ENCODE measurements at regions not wholly inside any gene's neighbourhood (a gene's known extent, or its start where the extent isn't known, plus 50 kb on each side); places are given as distances from the start of the nearest gene placed in this dataset.

GRCh38 chr3:36229496-36229895, 150.8 kb upstream of the STAC start:
- Histone ChIP-seq H3K4me1 (ENCODE audit: control insufficient read depth in 1 of 2, insufficient read depth in 2 of 2, low read length in 2 of 2) (no peaks in the 10 kb centered on the region), H3K36me3 (ENCODE audit: control insufficient read depth in 1 of 2, insufficient read depth in 2 of 2, low read length in 2 of 2) (no peaks in the 10 kb centered on the region), H3K9me3 (ENCODE audit: control insufficient read depth in 1 of 2, low read length in 2 of 2) (no peaks in the 10 kb centered on the region), H3K27ac (ENCODE audit: low read length) (no peak overlapping the region), H3K4me3 (ENCODE audit: low read depth in 1 of 2, low read length in 2 of 2) (no peak overlapping the region), H3K27me3 (ENCODE audit: low read depth, low read length) (no peaks in the 10 kb centered on the region)

- H3K4me1 ChIP-seq (ENCODE audit: control insufficient read depth in 1 of 2, insufficient read depth in 2 of 2, low read length in 2 of 2) = no peaks in the 10 kb centered on the region
- no peak overlapping the region for H3K27ac ChIP-seq (ENCODE audit: low read length)
- no peaks in the 10 kb centered on the region for H3K27me3 ChIP-seq (ENCODE audit: low read depth, low read length)
- peaks cover 0 to 5% of the 10 kb centered on the region in 2 donors for H3K9me3 ChIP-seq (ENCODE audit: control insufficient read depth in 1 of 2, low read length in 2 of 2)
- H3K4me3 ChIP-seq (ENCODE audit: low read depth in 1 of 2, low read length in 2 of 2) = no peak overlapping the region
- H3K36me3 ChIP-seq (ENCODE audit: control insufficient read depth in 1 of 2, insufficient read depth in 2 of 2, low read length in 2 of 2) = no peaks in the 10 kb centered on the region
Observed at GRCh38 chr3:36232797-36233489, 147.4 kb upstream of the STAC start.

GRCh38 chr3:36244728-36245127, 135.6 kb upstream of the STAC start:
- no peak overlapping the region for H3K4me3 ChIP-seq (ENCODE audit: low read depth in 1 of 2, low read length in 2 of 2)
- H3K36me3 ChIP-seq (ENCODE audit: control insufficient read depth in 1 of 2, insufficient read depth in 2 of 2, low read length in 2 of 2) = no peaks in the 10 kb centered on the region
- no peaks in the 10 kb centered on the region for H3K4me1 ChIP-seq (ENCODE audit: control insufficient read depth in 1 of 2, insufficient read depth in 2 of 2, low read length in 2 of 2)
- H3K27me3 ChIP-seq (ENCODE audit: low read depth, low read length) = no peaks in the 10 kb centered on the region
- H3K27ac ChIP-seq (ENCODE audit: low read length) = no peak overlapping the region
- no peaks in the 10 kb centered on the region for H3K9me3 ChIP-seq (ENCODE audit: control insufficient read depth in 1 of 2, low read length in 2 of 2)

GRCh38 chr3:36248374-36248773, 131.9 kb upstream of the STAC start:
- Histone ChIP-seq H3K4me1 (ENCODE audit: control insufficient read depth in 1 of 2, insufficient read depth in 2 of 2, low read length in 2 of 2) (no peaks in the 10 kb centered on the region), H3K4me3 (ENCODE audit: low read depth in 1 of 2, low read length in 2 of 2) (no peak overlapping the region), H3K27me3 (ENCODE audit: low read depth, low read length) (no peaks in the 10 kb centered on the region), H3K27ac (ENCODE audit: low read length) (no peak overlapping the region), H3K36me3 (ENCODE audit: control insufficient read depth in 1 of 2, insufficient read depth in 2 of 2, low read length in 2 of 2) (no peaks in the 10 kb centered on the region), H3K9me3 (ENCODE audit: control insufficient read depth in 1 of 2, low read length in 2 of 2) (peaks cover 0 to 12% of the 10 kb centered on the region in 2 donors)

GRCh38 chr3:36250191-36250590, 130.1 kb upstream of the STAC start:
- no peak overlapping the region for H3K4me3 ChIP-seq (ENCODE audit: low read depth in 1 of 2, low read length in 2 of 2)

GRCh38 chr3:36257158-36257852, 123.0 kb upstream of the STAC start:
- Histone ChIP-seq H3K4me3 (ENCODE audit: low read depth in 1 of 2, low read length in 2 of 2) (no peak overlapping the region), H3K4me1 (ENCODE audit: control insufficient read depth in 1 of 2, insufficient read depth in 2 of 2, low read length in 2 of 2) (no peaks in the 10 kb centered on the region), H3K36me3 (ENCODE audit: control insufficient read depth in 1 of 2, insufficient read depth in 2 of 2, low read length in 2 of 2) (no peaks in the 10 kb centered on the region), H3K27me3 (ENCODE audit: low read depth, low read length) (no peaks in the 10 kb centered on the region), H3K9me3 (ENCODE audit: control insufficient read depth in 1 of 2, low read length in 2 of 2) (peaks cover 0 to 6% of the 10 kb centered on the region in 2 donors), H3K27ac (ENCODE audit: low read length) (no peak overlapping the region)

More at GRCh38 chr3:36250191-36250590, 130.1 kb upstream of the STAC start:
- Histone ChIP-seq H3K27me3 (ENCODE audit: low read depth, low read length) (no peaks in the 10 kb centered on the region), H3K4me1 (ENCODE audit: control insufficient read depth in 1 of 2, insufficient read depth in 2 of 2, low read length in 2 of 2) (no peaks in the 10 kb centered on the region), H3K36me3 (ENCODE audit: control insufficient read depth in 1 of 2, insufficient read depth in 2 of 2, low read length in 2 of 2) (no peaks in the 10 kb centered on the region), H3K27ac (ENCODE audit: low read length) (no peak overlapping the region), H3K9me3 (ENCODE audit: control insufficient read depth in 1 of 2, low read length in 2 of 2) (peaks cover 0 to 13% of the 10 kb centered on the region in 2 donors)

GRCh38 chr3:36258421-36258820, 121.9 kb upstream of the STAC start:
- Histone ChIP-seq H3K27ac (ENCODE audit: low read length) (no peak overlapping the region), H3K27me3 (ENCODE audit: low read depth, low read length) (no peaks in the 10 kb centered on the region), H3K9me3 (ENCODE audit: control insufficient read depth in 1 of 2, low read length in 2 of 2) (peaks cover 0 to under 1% of the 10 kb centered on the region in 2 donors), H3K4me1 (ENCODE audit: control insufficient read depth in 1 of 2, insufficient read depth in 2 of 2, low read length in 2 of 2) (no peaks in the 10 kb centered on the region), H3K36me3 (ENCODE audit: control insufficient read depth in 1 of 2, insufficient read depth in 2 of 2, low read length in 2 of 2) (no peaks in the 10 kb centered on the region), H3K4me3 (ENCODE audit: low read depth in 1 of 2, low read length in 2 of 2) (no peak overlapping the region)

- Histone ChIP-seq H3K27me3 (ENCODE audit: low read depth, low read length) (no peaks in the 10 kb centered on the region), H3K4me3 (ENCODE audit: low read depth in 1 of 2, low read length in 2 of 2) (no peak overlapping the region), H3K36me3 (ENCODE audit: control insufficient read depth in 1 of 2, insufficient read depth in 2 of 2, low read length in 2 of 2) (no peaks in the 10 kb centered on the region), H3K27ac (ENCODE audit: low read length) (no peak overlapping the region), H3K4me1 (ENCODE audit: control insufficient read depth in 1 of 2, insufficient read depth in 2 of 2, low read length in 2 of 2) (no peaks in the 10 kb centered on the region), H3K9me3 (ENCODE audit: control insufficient read depth in 1 of 2, low read length in 2 of 2) (no peaks in the 10 kb centered on the region)
Observed at GRCh38 chr3:36259580-36259979, 120.7 kb upstream of the STAC start.

GRCh38 chr3:36269274-36269673, 111.0 kb upstream of the STAC start:
- no peaks in the 10 kb centered on the region for H3K36me3 ChIP-seq (ENCODE audit: control insufficient read depth in 1 of 2, insufficient read depth in 2 of 2, low read length in 2 of 2)
- no peaks in the 10 kb centered on the region for H3K27me3 ChIP-seq (ENCODE audit: low read depth, low read length)
- H3K27ac ChIP-seq (ENCODE audit: low read length) = no peak overlapping the region

GRCh38 chr3:36282766-36283165, 97.5 kb upstream of the STAC start:
- Histone ChIP-seq H3K4me3 (ENCODE audit: low read depth in 1 of 2, low read length in 2 of 2) (no peak overlapping the region), H3K4me1 (ENCODE audit: control insufficient read depth in 1 of 2, insufficient read depth in 2 of 2, low read length in 2 of 2) (no peaks in the 10 kb centered on the region), H3K27ac (ENCODE audit: low read length) (no peak overlapping the region), H3K36me3 (ENCODE audit: control insufficient read depth in 1 of 2, insufficient read depth in 2 of 2, low read length in 2 of 2) (no peaks in the 10 kb centered on the region), H3K9me3 (ENCODE audit: control insufficient read depth in 1 of 2, low read length in 2 of 2) (no peaks in the 10 kb centered on the region), H3K27me3 (ENCODE audit: low read depth, low read length) (no peaks in the 10 kb centered on the region)

More at GRCh38 chr3:36269274-36269673, 111.0 kb upstream of the STAC start:
- H3K9me3 ChIP-seq (ENCODE audit: control insufficient read depth in 1 of 2, low read length in 2 of 2) = no peaks in the 10 kb centered on the region
- no peak overlapping the region for H3K4me3 ChIP-seq (ENCODE audit: low read depth in 1 of 2, low read length in 2 of 2)
- H3K4me1 ChIP-seq (ENCODE audit: control insufficient read depth in 1 of 2, insufficient read depth in 2 of 2, low read length in 2 of 2) = no peaks in the 10 kb centered on the region

GRCh38 chr3:36295296-36295695, 85.0 kb upstream of the STAC start:
- Histone ChIP-seq H3K27me3 (ENCODE audit: low read depth, low read length) (no peaks in the 10 kb centered on the region), H3K27ac (ENCODE audit: low read length) (no peak overlapping the region), H3K9me3 (ENCODE audit: control insufficient read depth in 1 of 2, low read length in 2 of 2) (no peaks in the 10 kb centered on the region), H3K4me3 (ENCODE audit: low read depth in 1 of 2, low read length in 2 of 2) (no peak overlapping the region), H3K36me3 (ENCODE audit: control insufficient read depth in 1 of 2, insufficient read depth in 2 of 2, low read length in 2 of 2) (no peaks in the 10 kb centered on the region), H3K4me1 (ENCODE audit: control insufficient read depth in 1 of 2, insufficient read depth in 2 of 2, low read length in 2 of 2) (no peaks in the 10 kb centered on the region)

All from muscle layer of duodenum (tissue), 2 donors.